A549 (cell line): ENCODE measurements at regions not wholly inside any gene's neighbourhood (a gene's known extent, or its start where the extent isn't known, plus 50 kb on each side); places are given as distances from the start of the nearest gene placed in this dataset.
A peak's percentile ranks its signal among the peaks of the same experiment; 100 is the strongest.

Experiments used
- ATAC-seq, 2 experiments: fragments of 200-7000 bp in 1 of 2; fragments of >200 bp in 1 of 2; cut with Nextera tagmentation in 1 of 2; cut with Tn5 transposase in 1 of 2; 3 replicates each; pipeline versions ENCODE4 v1.8.0 to v1.9.1; 2018 to 2020; ENCODE audit warnings: mild to moderate bottlenecking in 1 of 2, moderate library complexity in 1 of 2
- CTCF ChIA-PET: fragments of 300-600 bp; sonication (Branson Sonifier 250); formaldehyde crosslinking; extraction: SDS; loops from one replicate; lab custom pipeline; 2021; ENCODE audit warnings: antibody characterized with exemption, inconsistent platforms; lab: Yijun Ruan, JAX
- POLR2A ChIA-PET: fragments of 350-600 bp; formaldehyde crosslinking; extraction: SDS; loops from one replicate; lab custom pipeline; 2021; ENCODE audit warnings: antibody characterized with exemption, inconsistent platforms; lab: Yijun Ruan, JAX
- DNase-seq, 2 experiments: peaks; one replicate each; pipeline versions ENCODE4 v3.0.0 to v3.0.0-alpha.2; 2011 to 2016; ENCODE audit warnings: low read depth in 1 of 2, low spot score in 1 of 2
- FAIRE-seq: peaks from 2 replicates; lab custom pipeline; 2011; peaks lifted over from hg19 to GRCh38; lab: Jason Lieb, UNC
- H3K27ac ChIP-seq, 2 experiments: fragments of >200 bp; sonication (Bioruptor Twin); formaldehyde crosslinking; 3 replicates each; pipeline ENCODE4 v1.5.1; 2016 to 2017
- H3K4me1 ChIP-seq: fragments of >200 bp; sonication (Bioruptor Twin); formaldehyde crosslinking; 3 replicates; pipeline ENCODE4 v1.6.1; 2016
- H3K4me2 ChIP-seq: fragments of >200 bp; sonication (Bioruptor Twin); formaldehyde crosslinking; 3 replicates; pipeline ENCODE4 v1.6.1; 2016
- H3K4me3 ChIP-seq: fragments of >200 bp; sonication (Bioruptor Twin); formaldehyde crosslinking; 3 replicates; pipeline ENCODE4 v1.5.1; 2016
- H3K9me3 ChIP-seq: fragments of >200 bp; sonication (Bioruptor Twin); formaldehyde crosslinking; 3 replicates; pipeline ENCODE4 v1.6.1; 2016
- BHLHE40 ChIP-seq: IDR thresholded peaks from 2 replicates; pipeline ENCODE4 v1.6.1; 2012; ENCODE audit warnings: low read depth, low read length, inconsistent platforms
- CBX8 ChIP-seq: fragments of 200-600 bp; sonication (generic); IDR thresholded peaks from 2 replicates; pipeline ENCODE4 v1.6.1; 2016
- CHD2 ChIP-seq: fragments of 150-350 bp; IDR thresholded peaks from 2 replicates; pipeline ENCODE4 v1.6.1; 2014; ENCODE audit warnings: low read length; ENCODE audit not compliant: partially characterized antibody
- CHD4 ChIP-seq: fragments of 200-600 bp; sonication (generic); IDR thresholded peaks from 2 replicates; pipeline ENCODE4 v1.6.1; 2016; ENCODE audit warnings: antibody characterized with exemption, mild to moderate bottlenecking, borderline replicate concordance
- EHMT2 ChIP-seq: fragments of 200-600 bp; sonication (generic); IDR thresholded peaks from 2 replicates; pipeline ENCODE4 v1.6.1; 2016; ENCODE audit warnings: antibody characterized with exemption, low read depth, mild to moderate bottlenecking, moderate library complexity
- EP300 ChIP-seq, 2 experiments: fragments of >200 bp; sonication (Bioruptor Twin); formaldehyde crosslinking; IDR thresholded peaks; 2 replicates in 1 of 2; 3 replicates in 1 of 2; pipeline ENCODE4 v1.6.1; 2016 to 2017
- FOSL2 ChIP-seq, 2 experiments: fragments of 450-650 bp in 1 of 2; fragments of >200 bp in 1 of 2; sonication (Bioruptor Twin) in 1 of 2; formaldehyde crosslinking; IDR thresholded peaks; 2 replicates each; pipeline versions ENCODE4 v1.5.0 to v1.6.1; 2016 to 2020; ENCODE audit warnings: mild to moderate bottlenecking in 1 of 2, moderate library complexity in 1 of 2
- HEYL ChIP-seq: fragments of 250-450 bp; sonication (Bioruptor Pico); IDR thresholded peaks from 2 replicates; pipeline ENCODE4 v1.8.0; 2021; ENCODE audit warnings: mild to moderate bottlenecking, moderate library complexity
- HOXB13 ChIP-seq: fragments of 250-450 bp; sonication (Bioruptor Pico); IDR thresholded peaks from 2 replicates; pipeline ENCODE4 v1.5.0; 2020; ENCODE audit warnings: low read depth, mild to moderate bottlenecking, moderate library complexity
- HOXB5 ChIP-seq: fragments of 250-450 bp; sonication (Bioruptor Pico); IDR thresholded peaks from 2 replicates; pipeline ENCODE4 v1.5.0; 2020; ENCODE audit warnings: mild to moderate bottlenecking, moderate library complexity
- JUNB ChIP-seq: fragments of >200 bp; sonication (Bioruptor Twin); formaldehyde crosslinking; IDR thresholded peaks from 2 replicates; pipeline ENCODE4 v1.6.1; 2016
- MYC ChIP-seq: IDR thresholded peaks from 2 replicates; pipeline ENCODE4 v1.6.1; 2012; ENCODE audit warnings: mild to moderate bottlenecking, inconsistent platforms, low read length, improper control_type of control experiment, borderline replicate concordance
- NR3C1 ChIP-seq: fragments of >200 bp; sonication (Bioruptor Twin); formaldehyde crosslinking; IDR thresholded peaks from 3 replicates; pipeline ENCODE4 v1.6.1; 2017
- RARB ChIP-seq: fragments of 250-450 bp; sonication (Bioruptor Pico); IDR thresholded peaks from 2 replicates; pipeline ENCODE4 v1.8.0; 2021; ENCODE audit warnings: mild to moderate bottlenecking, moderate library complexity
- RCOR1 ChIP-seq: fragments of 150-350 bp; IDR thresholded peaks from 2 replicates; pipeline ENCODE4 v1.6.1; 2014; ENCODE audit warnings: antibody characterized with exemption, low read length, low read depth
- RNF2 ChIP-seq: fragments of 200-600 bp; sonication (generic); IDR thresholded peaks from 2 replicates; pipeline ENCODE4 v1.6.1; 2016; ENCODE audit warnings: low read depth, mild to moderate bottlenecking, antibody characterized with exemption, moderate library complexity, borderline replicate concordance
- SMC3 ChIP-seq: fragments of >200 bp; sonication (Bioruptor Twin); formaldehyde crosslinking; IDR thresholded peaks from 3 replicates; pipeline ENCODE4 v1.6.1; 2018; ENCODE audit warnings: inconsistent platforms
- ZFP36 ChIP-seq: fragments of 450-650 bp; IDR thresholded peaks from 2 replicates; pipeline ENCODE4 v1.6.1; 2014; ENCODE audit warnings: borderline replicate concordance; ENCODE audit not compliant: partially characterized antibody
- ZNF302 ChIP-seq: fragments of 250-450 bp; sonication (Bioruptor Pico); IDR thresholded peaks from 2 replicates; pipeline ENCODE4 v1.9.0; 2021; ENCODE audit warnings: inconsistent platforms, mild to moderate bottlenecking, moderate library complexity
- WGBS: methylation state at CpG from one replicate; pipeline ENCODE4 v1.1.6; 2017; ENCODE audit errors: missing lambda C conversion rate; 5-methylcytosine and 5-hydroxymethylcytosine counted together
- TF ChIP-seq, protein P1 (sequence below): fragments of 250-450 bp; sonication (Bioruptor Pico); IDR thresholded peaks from 2 replicates; pipeline ENCODE4 v1.5.0; 2021; ENCODE audit warnings: mild to moderate bottlenecking, moderate library complexity, borderline replicate concordance
- TF ChIP-seq, protein P2 (sequence below): fragments of 250-450 bp; sonication (Bioruptor Pico); IDR thresholded peaks from 2 replicates; pipeline ENCODE4 v1.5.0; 2020; ENCODE audit warnings: low read depth, mild to moderate bottlenecking, moderate library complexity
- TF ChIP-seq, protein P3 (sequence below): fragments of 450-650 bp; IDR thresholded peaks from 2 replicates; pipeline ENCODE4 v1.6.1; 2014; ENCODE audit warnings: antibody characterized with exemption
- TF ChIP-seq, protein P4 (sequence below): fragments of 150-350 bp; IDR thresholded peaks from 2 replicates; pipeline ENCODE4 v1.6.1; 2014; ENCODE audit warnings: low read depth, mild to moderate bottlenecking, low read length
- TF ChIP-seq, protein P5 (sequence below): fragments of >200 bp; sonication (Bioruptor Twin); formaldehyde crosslinking; IDR thresholded peaks from 3 replicates; pipeline ENCODE4 v1.5.1; 2016

DNA sequence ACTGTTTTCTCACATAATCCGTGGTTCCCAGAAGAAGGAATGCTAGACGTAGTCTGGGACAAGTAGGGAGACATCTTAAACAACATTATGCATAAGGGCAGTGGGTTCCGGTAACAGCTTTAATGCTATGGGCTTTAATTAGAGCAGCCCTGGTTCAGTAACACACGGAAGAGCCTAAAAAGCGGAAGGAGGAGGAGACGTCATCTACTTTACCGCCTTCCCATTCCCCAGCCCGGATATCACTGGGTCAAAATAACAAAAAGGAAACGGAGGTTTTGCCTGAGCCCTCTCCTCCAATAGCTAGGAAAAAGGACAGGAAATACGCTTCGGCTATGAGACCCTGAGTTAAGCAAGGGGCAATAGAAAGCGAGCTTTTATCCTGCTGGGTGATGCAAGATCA is 124.8 kb upstream of the KDM5D start:
- ChIA-PET POLR2A (no interaction called here), CTCF (no interaction called here)
- ATAC-seq (no peak), FAIRE-seq (no peak), DNase-seq (no peak)
- Histone ChIP-seq H3K9me3 (no peaks in the 10 kb centered on the region), H3K4me2 (0 out of 3 replicates have a peak overlapping the region, but pooled peaks have one; percentile 17), H3K4me3 (no peak overlapping the region), H3K27ac (no peak overlapping the region), H3K4me1 (no peaks in the 10 kb centered on the region)
- 28% methylated on average over 12 of the region's 12 CpGs for WGBS
- TF ChIP-seq CHD2, result no peak
- TF ChIP-seq NR3C1, result no peak
- TF ChIP-seq CHD4, result no peak
- TF ChIP-seq RCOR1, result no peak
- no peak for TF ChIP-seq EHMT2
- TF ChIP-seq HOXB5 (CRISPR knock-in tag), result no peak
- TF ChIP-seq, protein P1, sequence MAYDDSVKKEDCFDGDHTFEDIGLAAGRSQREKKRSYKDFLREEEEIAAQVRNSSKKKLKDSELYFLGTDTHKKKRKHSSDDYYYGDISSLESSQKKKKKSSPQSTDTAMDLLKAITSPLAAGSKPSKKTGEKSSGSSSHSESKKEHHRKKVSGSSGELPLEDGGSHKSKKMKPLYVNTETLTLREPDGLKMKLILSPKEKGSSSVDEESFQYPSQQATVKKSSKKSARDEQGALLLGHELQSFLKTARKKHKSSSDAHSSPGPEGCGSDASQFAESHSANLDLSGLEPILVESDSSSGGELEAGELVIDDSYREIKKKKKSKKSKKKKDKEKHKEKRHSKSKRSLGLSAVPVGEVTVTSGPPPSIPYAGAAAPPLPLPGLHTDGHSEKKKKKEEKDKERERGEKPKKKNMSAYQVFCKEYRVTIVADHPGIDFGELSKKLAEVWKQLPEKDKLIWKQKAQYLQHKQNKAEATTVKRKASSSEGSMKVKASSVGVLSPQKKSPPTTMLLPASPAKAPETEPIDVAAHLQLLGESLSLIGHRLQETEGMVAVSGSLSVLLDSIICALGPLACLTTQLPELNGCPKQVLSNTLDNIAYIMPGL (CRISPR knock-in tag), result no peak
- no peak for TF ChIP-seq HEYL
- TF ChIP-seq SMC3, result no peak
- TF ChIP-seq RNF2, result no peak
- TF ChIP-seq, protein P2, sequence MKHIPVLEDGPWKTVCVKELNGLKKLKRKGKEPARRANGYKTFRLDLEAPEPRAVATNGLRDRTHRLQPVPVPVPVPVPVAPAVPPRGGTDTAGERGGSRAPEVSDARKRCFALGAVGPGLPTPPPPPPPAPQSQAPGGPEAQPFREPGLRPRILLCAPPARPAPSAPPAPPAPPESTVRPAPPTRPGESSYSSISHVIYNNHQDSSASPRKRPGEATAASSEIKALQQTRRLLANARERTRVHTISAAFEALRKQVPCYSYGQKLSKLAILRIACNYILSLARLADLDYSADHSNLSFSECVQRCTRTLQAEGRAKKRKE (CRISPR knock-in tag), result no peak
- TF ChIP-seq JUNB, result no peak

DNA sequence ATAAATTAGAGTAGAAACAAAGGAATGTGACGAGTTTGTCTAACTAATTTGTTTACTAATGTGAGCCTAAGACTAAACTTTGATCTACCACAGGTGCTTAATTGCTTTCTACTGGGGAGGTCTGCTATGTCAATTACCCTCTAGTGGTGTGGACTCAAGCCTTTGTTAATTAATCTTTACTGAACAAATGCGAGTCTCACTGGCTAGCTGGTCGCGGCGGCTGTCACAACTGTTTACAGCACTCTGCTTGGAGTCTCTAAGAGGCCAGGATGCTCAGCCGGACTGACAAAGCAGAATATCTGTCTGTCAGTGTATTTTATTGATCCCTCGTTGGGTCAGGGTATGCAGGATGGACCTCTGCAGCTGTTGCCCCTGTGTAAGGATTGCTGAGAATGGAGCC is 124.1 kb upstream of the KDM5D start:
- DNase-seq (no peak), ATAC-seq (no peak), FAIRE-seq (no peak)
- 11% methylated on average over 2 of the region's 7 CpGs for WGBS
- no peak overlapping the region for H3K4me2 ChIP-seq
- no peaks in the 10 kb centered on the region for H3K9me3 ChIP-seq
- H3K4me3 ChIP-seq, result no peak overlapping the region
- ChIA-PET POLR2A (no interaction called here), CTCF (no interaction called here)
- no peak for TF ChIP-seq ZFP36
- no peak for TF ChIP-seq HOXB13
- no peak for TF ChIP-seq EHMT2
- TF ChIP-seq CBX8, result no peak
- no peak for TF ChIP-seq RARB (CRISPR knock-in tag)
- TF ChIP-seq, protein P1 (CRISPR knock-in tag), result no peak
- TF ChIP-seq EP300 (IDR thresholded peaks at IDR 0.05), result no peak
- TF ChIP-seq, protein P3, sequence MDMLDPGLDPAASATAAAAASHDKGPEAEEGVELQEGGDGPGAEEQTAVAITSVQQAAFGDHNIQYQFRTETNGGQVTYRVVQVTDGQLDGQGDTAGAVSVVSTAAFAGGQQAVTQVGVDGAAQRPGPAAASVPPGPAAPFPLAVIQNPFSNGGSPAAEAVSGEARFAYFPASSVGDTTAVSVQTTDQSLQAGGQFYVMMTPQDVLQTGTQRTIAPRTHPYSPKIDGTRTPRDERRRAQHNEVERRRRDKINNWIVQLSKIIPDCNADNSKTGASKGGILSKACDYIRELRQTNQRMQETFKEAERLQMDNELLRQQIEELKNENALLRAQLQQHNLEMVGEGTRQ, result no peak
- no peak for TF ChIP-seq MYC
- no peak for TF ChIP-seq ZNF302 (CRISPR knock-in tag)
- no peak for TF ChIP-seq FOSL2 (IDR thresholded peaks at IDR 0.05)
- TF ChIP-seq FOSL2 (CRISPR knock-in tag; IDR thresholded peaks at IDR 0.05), result no peak
- TF ChIP-seq, protein P4, sequence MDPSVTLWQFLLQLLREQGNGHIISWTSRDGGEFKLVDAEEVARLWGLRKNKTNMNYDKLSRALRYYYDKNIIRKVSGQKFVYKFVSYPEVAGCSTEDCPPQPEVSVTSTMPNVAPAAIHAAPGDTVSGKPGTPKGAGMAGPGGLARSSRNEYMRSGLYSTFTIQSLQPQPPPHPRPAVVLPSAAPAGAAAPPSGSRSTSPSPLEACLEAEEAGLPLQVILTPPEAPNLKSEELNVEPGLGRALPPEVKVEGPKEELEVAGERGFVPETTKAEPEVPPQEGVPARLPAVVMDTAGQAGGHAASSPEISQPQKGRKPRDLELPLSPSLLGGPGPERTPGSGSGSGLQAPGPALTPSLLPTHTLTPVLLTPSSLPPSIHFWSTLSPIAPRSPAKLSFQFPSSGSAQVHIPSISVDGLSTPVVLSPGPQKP, result no peak
- no peak for TF ChIP-seq BHLHE40
- no peak for TF ChIP-seq HEYL
- TF ChIP-seq, protein P5, sequence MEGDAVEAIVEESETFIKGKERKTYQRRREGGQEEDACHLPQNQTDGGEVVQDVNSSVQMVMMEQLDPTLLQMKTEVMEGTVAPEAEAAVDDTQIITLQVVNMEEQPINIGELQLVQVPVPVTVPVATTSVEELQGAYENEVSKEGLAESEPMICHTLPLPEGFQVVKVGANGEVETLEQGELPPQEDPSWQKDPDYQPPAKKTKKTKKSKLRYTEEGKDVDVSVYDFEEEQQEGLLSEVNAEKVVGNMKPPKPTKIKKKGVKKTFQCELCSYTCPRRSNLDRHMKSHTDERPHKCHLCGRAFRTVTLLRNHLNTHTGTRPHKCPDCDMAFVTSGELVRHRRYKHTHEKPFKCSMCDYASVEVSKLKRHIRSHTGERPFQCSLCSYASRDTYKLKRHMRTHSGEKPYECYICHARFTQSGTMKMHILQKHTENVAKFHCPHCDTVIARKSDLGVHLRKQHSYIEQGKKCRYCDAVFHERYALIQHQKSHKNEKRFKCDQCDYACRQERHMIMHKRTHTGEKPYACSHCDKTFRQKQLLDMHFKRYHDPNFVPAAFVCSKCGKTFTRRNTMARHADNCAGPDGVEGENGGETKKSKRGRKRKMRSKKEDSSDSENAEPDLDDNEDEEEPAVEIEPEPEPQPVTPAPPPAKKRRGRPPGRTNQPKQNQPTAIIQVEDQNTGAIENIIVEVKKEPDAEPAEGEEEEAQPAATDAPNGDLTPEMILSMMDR, result no peak
- H3K4me1 ChIP-seq, result no peaks in the 10 kb centered on the region
- H3K27ac ChIP-seq, result no peak overlapping the region
